Large intestine (tissue), 3 donors: ENCODE measurements at regions not wholly inside any gene's neighbourhood (a gene's known extent, or its start where the extent isn't known, plus 50 kb on each side); places are given as distances from the start of the nearest gene placed in this dataset.
"Not testable (repeated sequence)": the region's sequence is repeated elsewhere in the genome, so short reads cannot be mapped to it uniquely, and the experiment has no call there.

ENCODE experiments used
- DNase-seq, 2 donors: peaks; one replicate each; pipeline versions ENCODE4 v3.0.0 to v3.0.0-alpha.2; 2013
- H3K27ac ChIP-seq: one replicate; pipeline ENCODE4 v1.5.1; 2013; ENCODE audit warnings: low read length
- H3K27me3 ChIP-seq: 2 replicates; pipeline ENCODE4 v1.6.1; 2013; ENCODE audit warnings: low read length; ENCODE audit not compliant: control insufficient read depth, insufficient read depth
- H3K36me3 ChIP-seq: 2 replicates; pipeline ENCODE4 v1.6.1; 2013; ENCODE audit warnings: low read length; ENCODE audit not compliant: control insufficient read depth, insufficient read depth
- H3K4me1 ChIP-seq: one replicate; pipeline ENCODE4 v1.6.1; 2013; ENCODE audit warnings: low read length; ENCODE audit not compliant: control insufficient read depth, insufficient read depth
- H3K4me3 ChIP-seq: one replicate; pipeline ENCODE4 v1.5.1; 2013; ENCODE audit warnings: low read length
- H3K9me3 ChIP-seq: one replicate; pipeline ENCODE4 v1.6.1; 2013; ENCODE audit warnings: mild to moderate bottlenecking, low read depth, low read length, moderate library complexity; ENCODE audit not compliant: control insufficient read depth
- WGBS: methylation state at CpG from one replicate; pipeline ENCODE4 v1.1.5; 2013; ENCODE audit warnings: low lambda C conversion rate; ENCODE audit not compliant: insufficient coverage; 5-methylcytosine and 5-hydroxymethylcytosine counted together

DNA sequence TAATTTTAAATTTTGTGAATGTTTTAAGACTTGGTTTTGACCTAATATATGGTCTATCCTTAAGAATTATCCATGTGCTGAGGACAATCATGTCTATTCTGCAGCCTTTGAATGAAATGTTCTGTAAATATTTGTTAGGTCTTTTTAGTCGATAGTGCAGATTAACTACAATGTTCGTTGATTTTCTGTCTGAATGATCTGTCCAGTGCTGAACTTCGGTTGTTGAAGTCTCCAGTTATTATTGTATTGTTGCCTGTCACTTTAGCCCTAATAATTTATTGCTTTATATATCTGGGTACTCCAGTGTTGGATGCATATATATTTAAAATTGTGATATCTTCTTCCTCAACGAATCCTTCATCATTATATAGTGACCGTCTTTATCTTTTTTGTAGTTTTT is 218.3 kb upstream of the ZC4H2 start:
- WGBS = no CpG with 5 or more reads among the region's 5 CpGs
- Histone ChIP-seq H3K27ac (no peak overlapping the region), H3K4me1 (peaks cover 9% of the 10 kb centered on the region), H3K9me3 (no peaks in the 10 kb centered on the region), H3K4me3 (no peak overlapping the region), H3K36me3 (no peaks in the 10 kb centered on the region), H3K27me3 (no peaks in the 10 kb centered on the region)
- no peak for DNase-seq

DNA sequence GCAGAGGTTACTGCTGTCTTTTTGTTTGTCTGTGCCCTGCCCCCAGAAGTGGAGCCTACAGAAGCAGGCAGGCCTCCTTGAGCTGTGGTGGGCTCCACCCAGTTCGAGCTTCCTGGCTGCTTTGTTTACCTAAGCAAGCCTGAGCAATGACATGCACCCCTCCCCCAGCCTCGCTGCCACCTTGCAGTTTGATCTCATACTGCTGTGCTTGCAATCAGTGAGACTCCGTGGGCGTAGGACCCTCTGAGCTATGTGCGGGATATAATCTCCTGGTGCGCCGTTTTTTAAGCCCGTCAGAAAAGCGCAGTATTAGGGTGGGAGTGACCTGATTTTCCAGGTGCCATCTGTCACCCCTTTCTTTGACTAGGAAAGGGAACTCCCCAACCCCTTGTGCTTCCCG is 187.1 kb upstream of the ZC4H2 start:
- H3K4me3 ChIP-seq, H3K36me3 ChIP-seq, H3K9me3 ChIP-seq, DNase-seq, H3K27me3 ChIP-seq, H3K27ac ChIP-seq, H3K4me1 ChIP-seq: not testable (repeated sequence)
- WGBS = no CpG with 5 or more reads among the region's 10 CpGs

DNA sequence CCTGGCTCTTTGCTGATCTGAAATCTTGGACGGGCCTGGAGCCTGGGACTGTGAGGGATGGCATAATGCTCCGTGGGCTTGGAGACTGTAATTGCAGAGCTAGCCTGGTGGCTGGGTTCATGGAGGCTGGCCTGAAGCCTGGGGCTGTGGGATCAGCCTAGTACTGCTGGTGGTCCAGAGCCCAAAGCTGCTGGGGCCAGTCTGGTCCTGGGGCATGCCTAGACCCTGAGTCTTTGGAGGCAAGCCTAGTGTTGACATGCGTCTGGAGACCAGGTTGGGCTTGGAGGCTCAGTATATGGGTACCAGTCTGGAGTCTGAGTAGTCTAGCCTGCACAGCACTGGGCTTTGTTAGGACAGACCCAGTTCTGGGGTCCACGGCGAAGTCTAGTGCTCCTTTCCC is 172.0 kb upstream of the ZC4H2 start:
- Histone ChIP-seq H3K9me3 (peaks cover 6% of the 10 kb centered on the region), H3K4me1 (no peaks in the 10 kb centered on the region), H3K4me3 (no peak overlapping the region), H3K27me3 (no peaks in the 10 kb centered on the region), H3K36me3 (no peaks in the 10 kb centered on the region), H3K27ac (no peak overlapping the region)
- no peak for DNase-seq
- no CpG with 5 or more reads among the region's 5 CpGs for WGBS

DNA sequence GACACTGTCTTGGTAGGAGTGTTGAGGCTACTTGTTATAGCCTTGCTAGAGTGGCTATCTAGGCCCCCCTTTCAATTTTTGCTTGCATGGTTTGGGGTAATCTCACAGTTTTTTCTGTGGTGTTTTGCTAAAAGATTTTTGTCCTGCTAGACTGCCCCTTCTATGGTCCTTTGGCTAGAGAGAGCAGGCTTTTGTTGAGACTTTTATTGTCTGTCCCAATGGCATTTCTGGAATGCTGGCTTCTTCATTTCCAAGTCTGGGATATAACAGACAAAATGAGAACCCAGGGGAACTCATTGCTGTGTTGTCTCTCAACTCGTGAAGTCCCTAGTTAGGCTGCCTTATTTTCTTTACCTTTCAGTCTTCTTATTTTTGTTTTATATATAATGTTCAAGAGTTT is 160.2 kb upstream of the ZC4H2 start:
- Histone ChIP-seq H3K27ac (no peak overlapping the region), H3K4me3 (no peak overlapping the region), H3K4me1 (no peaks in the 10 kb centered on the region), H3K9me3 (no peaks in the 10 kb centered on the region), H3K36me3 (no peaks in the 10 kb centered on the region), H3K27me3 (no peaks in the 10 kb centered on the region)
- no CpG with 5 or more reads among the region's 1 CpG for WGBS
- DNase-seq = no peak

GRCh38 chrX:65127842-65128241 is 151.6 kb upstream of the ZC4H2 start:
- no peaks in the 10 kb centered on the region for H3K4me1 ChIP-seq
- no peaks in the 10 kb centered on the region for H3K27me3 ChIP-seq
- WGBS = no CpG with 5 or more reads among the region's 3 CpGs
- H3K4me3 ChIP-seq = no peak overlapping the region
- H3K36me3 ChIP-seq = no peaks in the 10 kb centered on the region
- H3K9me3 ChIP-seq = no peaks in the 10 kb centered on the region
- no peak for DNase-seq
- no peak overlapping the region for H3K27ac ChIP-seq

DNA sequence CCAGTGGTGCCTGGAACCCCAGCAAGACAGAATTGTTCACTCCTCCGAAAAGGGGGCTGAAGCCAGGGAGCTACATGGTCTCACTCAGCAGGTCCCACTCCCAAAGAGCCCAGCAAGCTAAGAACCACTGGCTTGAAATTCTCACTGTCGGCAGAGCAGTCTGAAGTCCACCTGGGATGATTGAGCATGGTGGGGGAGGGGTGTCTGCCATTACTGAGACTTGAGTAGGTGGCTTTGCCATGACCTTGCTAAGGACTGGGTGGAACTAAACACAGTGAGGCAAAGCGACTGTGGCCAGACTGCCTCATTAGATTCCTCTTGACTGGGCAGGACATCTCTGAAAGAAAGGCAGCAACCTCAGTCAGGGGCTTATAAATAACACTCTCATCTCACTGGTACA is 122.6 kb upstream of the ZC4H2 start:
- H3K36me3 ChIP-seq = no peaks in the 10 kb centered on the region

DNA sequence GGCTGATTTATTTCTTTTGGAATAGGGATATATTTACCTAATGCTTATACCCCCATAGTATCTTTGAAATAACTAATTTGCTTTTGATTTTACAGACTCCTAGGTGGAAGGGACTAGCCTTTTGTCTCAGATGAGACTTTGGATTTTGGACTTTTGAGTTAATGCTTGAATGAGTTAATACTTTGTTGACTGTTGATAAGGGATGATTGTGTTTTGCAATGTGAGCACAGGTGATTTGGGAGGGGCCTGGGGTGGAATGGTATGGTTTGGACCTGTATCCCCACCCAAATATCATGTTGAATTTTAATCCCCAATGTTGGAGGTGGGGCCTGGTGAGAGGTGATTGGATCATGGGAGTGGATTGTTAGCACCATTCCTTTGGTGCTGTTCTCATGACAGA is 117.4 kb upstream of the ZC4H2 start:
- Histone ChIP-seq H3K27ac (no peak overlapping the region), H3K27me3 (no peaks in the 10 kb centered on the region), H3K4me3 (no peak overlapping the region), H3K36me3 (no peaks in the 10 kb centered on the region), H3K4me1 (no peaks in the 10 kb centered on the region), H3K9me3 (no peaks in the 10 kb centered on the region)
- peak in 1 of 2 donors; percentile 13 for DNase-seq

More for the DNA sequence above, 122.6 kb upstream of the ZC4H2 start:
- Histone ChIP-seq H3K4me1 (no peaks in the 10 kb centered on the region), H3K4me3 (no peak overlapping the region), H3K27me3 (no peaks in the 10 kb centered on the region), H3K27ac (no peak overlapping the region), H3K9me3 (no peaks in the 10 kb centered on the region)
- no peak for DNase-seq
- no CpG with 5 or more reads among the region's 3 CpGs for WGBS

DNA sequence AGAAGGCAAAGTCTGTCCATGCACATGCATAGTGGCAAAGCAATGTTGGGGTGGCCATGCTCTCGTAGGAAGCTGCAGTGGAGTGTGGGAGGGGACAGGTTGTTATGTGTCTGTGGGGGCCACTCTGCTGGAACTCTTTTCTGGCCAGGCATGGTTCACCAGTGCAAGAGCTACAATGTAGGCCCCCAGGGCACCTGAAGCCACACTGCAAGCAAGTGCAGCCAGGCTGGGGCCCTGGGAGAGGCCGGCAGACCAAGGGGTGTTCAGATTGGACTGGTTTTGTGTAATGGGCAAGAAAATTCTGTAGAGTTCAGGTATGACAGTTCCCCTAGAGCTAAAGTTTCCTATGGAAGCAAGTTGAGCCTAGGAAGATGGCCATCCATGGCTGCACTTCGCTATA is 97.0 kb upstream of the ZC4H2 start:
- no peak overlapping the region for H3K4me3 ChIP-seq
- no peak for DNase-seq
- H3K27ac ChIP-seq = no peak overlapping the region
- H3K36me3 ChIP-seq = peaks cover 3% of the 10 kb centered on the region
- no CpG with 5 or more reads among the region's 3 CpGs for WGBS
- no peaks in the 10 kb centered on the region for H3K4me1 ChIP-seq
- H3K9me3 ChIP-seq = peaks cover 8% of the 10 kb centered on the region
- no peaks in the 10 kb centered on the region for H3K27me3 ChIP-seq

DNA sequence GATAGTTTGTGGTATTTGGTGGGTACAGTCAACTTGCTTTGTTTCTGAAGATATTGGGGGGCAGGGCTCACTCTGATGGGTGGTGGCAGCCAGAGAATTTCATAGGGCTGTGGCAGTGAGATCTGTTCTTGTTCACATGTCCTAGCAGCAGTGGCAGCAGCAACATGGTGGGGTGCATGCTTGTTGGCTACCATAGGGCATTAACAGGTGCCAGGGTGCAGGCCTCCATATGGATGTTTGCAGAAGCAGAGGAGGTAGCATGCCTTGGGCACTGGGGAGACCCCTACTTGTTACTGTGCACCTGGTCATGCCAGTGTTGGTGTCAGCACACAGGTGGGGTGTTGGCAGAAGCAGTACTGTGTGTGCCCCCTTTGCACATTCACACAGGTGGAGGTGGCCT is 96.3 kb upstream of the ZC4H2 start:
- DNase-seq = no peak
- Histone ChIP-seq H3K27me3 (no peaks in the 10 kb centered on the region), H3K27ac (no peak overlapping the region), H3K4me3 (no peak overlapping the region), H3K9me3 (peaks cover 8% of the 10 kb centered on the region), H3K4me1 (no peaks in the 10 kb centered on the region), H3K36me3 (peaks cover 3% of the 10 kb centered on the region)

DNA sequence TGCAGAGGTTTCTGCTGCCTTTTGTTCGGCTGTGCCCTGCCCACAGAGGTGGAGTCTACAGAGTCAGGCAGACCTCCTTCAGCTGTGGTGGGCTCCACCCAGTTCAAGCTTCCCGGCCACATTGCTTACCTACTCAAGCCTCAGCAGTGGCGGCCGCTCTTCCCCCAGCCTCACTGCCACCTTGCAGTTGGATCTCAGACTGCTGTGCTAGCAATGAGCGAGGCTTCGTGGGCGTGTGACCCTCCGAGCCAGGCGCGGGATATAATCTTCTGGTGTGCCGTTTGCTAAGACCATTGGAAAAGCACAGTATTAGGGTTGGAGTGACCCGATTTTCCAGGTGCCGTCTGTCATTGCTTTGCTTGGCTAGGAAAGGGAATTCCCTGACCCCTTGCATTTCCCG is 82.4 kb upstream of the ZC4H2 start:
- not testable (repeated sequence) for H3K4me1 ChIP-seq, H3K36me3 ChIP-seq, DNase-seq, H3K27ac ChIP-seq, H3K27me3 ChIP-seq, H3K4me3 ChIP-seq, H3K9me3 ChIP-seq
- WGBS = no CpG with 5 or more reads among the region's 14 CpGs

DNA sequence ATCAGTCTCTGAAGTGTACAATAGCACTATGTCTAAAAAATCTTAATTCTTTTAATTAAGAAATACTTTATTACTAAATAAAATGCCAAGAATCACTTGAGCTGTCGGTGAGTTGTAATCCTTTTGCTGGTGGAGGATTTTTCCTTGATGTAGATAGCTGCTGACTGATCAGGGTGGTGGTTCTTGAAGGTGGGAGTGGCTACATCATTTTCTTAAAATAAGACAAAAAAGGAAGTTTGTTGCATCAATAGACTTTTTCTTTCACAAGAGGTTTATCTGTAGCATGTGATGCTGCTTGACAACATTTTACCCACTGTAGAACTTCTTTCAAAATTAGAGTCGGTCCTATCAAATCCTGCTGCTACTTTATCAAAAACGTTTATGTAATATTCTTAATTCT is 68.8 kb upstream of the ZC4H2 start:
- Histone ChIP-seq H3K4me3 (no peak overlapping the region), H3K27me3 (no peaks in the 10 kb centered on the region), H3K4me1 (no peaks in the 10 kb centered on the region), H3K27ac (no peak overlapping the region), H3K36me3 (no peaks in the 10 kb centered on the region), H3K9me3 (no peaks in the 10 kb centered on the region)
- DNase-seq = no peak
- WGBS = no CpG with 5 or more reads among the region's 3 CpGs

DNA sequence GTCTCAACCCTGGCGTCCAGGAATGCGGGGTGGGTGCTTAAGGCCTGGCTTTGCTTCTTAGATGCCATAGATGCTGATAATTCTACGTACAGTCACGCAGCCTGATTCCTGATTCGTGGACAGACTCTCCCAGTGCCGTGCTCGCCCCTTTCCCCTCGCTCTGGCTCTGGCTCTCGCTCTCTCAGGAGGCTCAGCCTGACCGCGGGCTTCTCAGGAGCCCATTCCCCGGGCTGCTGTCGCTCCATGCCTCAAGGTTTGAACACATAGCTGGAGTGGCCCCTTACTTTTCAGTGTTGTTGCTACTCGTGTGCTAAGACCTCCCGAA is 59.2 kb upstream of the ZC4H2 start:
- peak in 1 of 2 donors; percentile 7 for DNase-seq
- Histone ChIP-seq H3K4me1 (no peaks in the 10 kb centered on the region), H3K36me3 (no peaks in the 10 kb centered on the region), H3K27me3 (no peaks in the 10 kb centered on the region), H3K27ac (peak overlapping the region; percentile 73), H3K4me3 (peak overlapping the region; percentile 74), H3K9me3 (no peaks in the 10 kb centered on the region)
- WGBS = no CpG with 5 or more reads among the region's 15 CpGs
